GM12873 (cell line): ENCODE measurements at regions not wholly inside any gene's neighbourhood (a gene's known extent, or its start where the extent isn't known, plus 50 kb on each side); places are given as distances from the start of the nearest gene placed in this dataset.

Experiments used
- TF ChIP-seq, protein P1 (sequence below): IDR thresholded peaks from 2 replicates; pipeline ENCODE4 v1.5.1; 2012; ENCODE audit warnings: low read depth, mild to moderate bottlenecking, moderate library complexity, low read length, control low read depth; ENCODE audit not compliant: insufficient read depth; ENCODE audit errors: missing control alignments

GRCh38 chr5:87653242-87653641 lies 240.5 kb upstream of the CCNH start:
- TF ChIP-seq, protein P1, sequence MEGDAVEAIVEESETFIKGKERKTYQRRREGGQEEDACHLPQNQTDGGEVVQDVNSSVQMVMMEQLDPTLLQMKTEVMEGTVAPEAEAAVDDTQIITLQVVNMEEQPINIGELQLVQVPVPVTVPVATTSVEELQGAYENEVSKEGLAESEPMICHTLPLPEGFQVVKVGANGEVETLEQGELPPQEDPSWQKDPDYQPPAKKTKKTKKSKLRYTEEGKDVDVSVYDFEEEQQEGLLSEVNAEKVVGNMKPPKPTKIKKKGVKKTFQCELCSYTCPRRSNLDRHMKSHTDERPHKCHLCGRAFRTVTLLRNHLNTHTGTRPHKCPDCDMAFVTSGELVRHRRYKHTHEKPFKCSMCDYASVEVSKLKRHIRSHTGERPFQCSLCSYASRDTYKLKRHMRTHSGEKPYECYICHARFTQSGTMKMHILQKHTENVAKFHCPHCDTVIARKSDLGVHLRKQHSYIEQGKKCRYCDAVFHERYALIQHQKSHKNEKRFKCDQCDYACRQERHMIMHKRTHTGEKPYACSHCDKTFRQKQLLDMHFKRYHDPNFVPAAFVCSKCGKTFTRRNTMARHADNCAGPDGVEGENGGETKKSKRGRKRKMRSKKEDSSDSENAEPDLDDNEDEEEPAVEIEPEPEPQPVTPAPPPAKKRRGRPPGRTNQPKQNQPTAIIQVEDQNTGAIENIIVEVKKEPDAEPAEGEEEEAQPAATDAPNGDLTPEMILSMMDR: no peak

- TF ChIP-seq, protein P1: no peak
Observed at GRCh38 chr5:87650284-87650683, 237.6 kb upstream of the CCNH start.

- TF ChIP-seq, protein P1: no peak
Observed at GRCh38 chr5:87649455-87649854, 236.7 kb upstream of the CCNH start.

GRCh38 chr5:87645224-87645623 lies 232.5 kb upstream of the CCNH start:
- TF ChIP-seq, protein P1: no peak

DNA sequence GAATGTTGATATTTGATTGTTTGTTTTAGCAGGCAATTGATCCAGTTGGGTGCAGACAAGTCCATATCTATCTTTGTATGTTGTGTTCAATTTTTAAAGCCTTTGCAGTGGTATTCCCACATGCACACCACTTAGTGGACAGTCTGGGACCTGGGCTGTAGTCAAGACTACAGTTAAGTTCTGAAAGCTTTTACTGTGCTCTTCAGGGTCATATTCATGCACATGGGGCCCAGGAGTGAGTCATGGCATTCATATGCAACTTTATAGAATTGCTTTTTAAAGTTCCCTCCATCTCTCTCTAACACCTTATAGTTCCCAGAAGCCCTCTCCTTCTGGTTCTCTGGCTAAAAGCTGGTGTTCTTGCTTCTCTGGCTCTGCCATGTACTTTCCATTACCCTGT lies 228.2 kb upstream of the CCNH start:
- TF ChIP-seq, protein P1: no peak

DNA sequence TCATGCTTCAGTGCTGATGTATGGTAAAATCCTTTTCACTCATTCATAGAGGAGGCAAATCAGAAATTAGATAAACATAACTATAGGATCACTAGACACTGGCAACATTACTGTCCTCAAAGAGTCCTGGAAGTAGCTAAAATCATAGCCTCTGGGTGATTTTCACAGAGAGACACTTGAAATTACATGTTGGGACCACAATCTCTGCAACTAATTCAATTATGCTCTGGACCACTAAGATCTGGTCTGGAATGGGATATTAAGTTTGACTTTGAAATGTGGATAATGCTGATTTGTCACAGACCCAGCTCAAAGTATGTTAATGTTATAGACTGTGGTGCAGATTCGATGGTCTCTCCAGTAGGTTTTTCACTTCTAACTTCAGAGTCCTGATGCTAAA lies 214.6 kb upstream of the CCNH start:
- TF ChIP-seq, protein P1: no peak

DNA sequence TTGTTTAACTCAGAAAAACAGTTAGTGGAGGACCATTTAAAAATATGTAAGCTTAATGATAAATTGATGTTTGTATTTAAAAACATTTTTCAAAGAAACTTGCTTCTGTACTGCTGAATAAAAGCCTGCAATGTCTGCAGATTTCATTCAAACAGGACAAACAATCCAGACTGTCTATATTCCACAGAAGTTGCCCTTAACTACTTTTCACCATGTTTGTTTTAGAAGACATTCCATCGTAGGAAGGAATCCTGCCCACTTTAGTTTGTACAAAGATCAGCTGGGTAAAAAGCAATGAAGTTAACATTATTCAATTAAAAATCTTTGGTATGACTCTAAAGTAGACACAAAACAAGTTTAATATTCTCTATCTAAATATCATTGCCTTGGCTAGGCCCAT lies 195.7 kb upstream of the CCNH start:
- TF ChIP-seq, protein P1: no peak

DNA sequence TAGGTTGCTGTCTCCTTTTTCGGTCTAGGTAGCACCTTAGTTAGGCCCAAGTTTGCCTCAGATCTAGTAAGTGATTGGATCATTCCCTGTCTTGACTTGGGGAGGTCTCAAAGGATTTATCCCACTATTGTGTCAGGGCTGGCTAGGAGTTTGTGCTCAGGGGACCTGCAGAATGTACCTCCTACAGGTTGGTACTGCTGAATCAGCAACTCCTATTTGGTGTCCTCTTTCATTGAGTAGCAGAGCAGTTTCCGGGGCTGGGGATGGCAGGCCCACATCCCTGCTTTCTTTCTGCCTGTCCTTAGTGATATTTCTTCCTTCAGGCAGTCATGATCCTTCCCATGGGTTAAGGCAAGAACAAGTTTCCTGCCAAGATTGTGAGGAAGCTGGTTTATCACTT lies 192.9 kb upstream of the CCNH start:
- TF ChIP-seq, protein P1: no peak
